ENCODE measurements at regions not wholly inside any gene's neighbourhood (a gene's known extent, or its start where the extent isn't known, plus 50 kb on each side); places are given as distances from the start of the nearest gene placed in this dataset.

DNA sequence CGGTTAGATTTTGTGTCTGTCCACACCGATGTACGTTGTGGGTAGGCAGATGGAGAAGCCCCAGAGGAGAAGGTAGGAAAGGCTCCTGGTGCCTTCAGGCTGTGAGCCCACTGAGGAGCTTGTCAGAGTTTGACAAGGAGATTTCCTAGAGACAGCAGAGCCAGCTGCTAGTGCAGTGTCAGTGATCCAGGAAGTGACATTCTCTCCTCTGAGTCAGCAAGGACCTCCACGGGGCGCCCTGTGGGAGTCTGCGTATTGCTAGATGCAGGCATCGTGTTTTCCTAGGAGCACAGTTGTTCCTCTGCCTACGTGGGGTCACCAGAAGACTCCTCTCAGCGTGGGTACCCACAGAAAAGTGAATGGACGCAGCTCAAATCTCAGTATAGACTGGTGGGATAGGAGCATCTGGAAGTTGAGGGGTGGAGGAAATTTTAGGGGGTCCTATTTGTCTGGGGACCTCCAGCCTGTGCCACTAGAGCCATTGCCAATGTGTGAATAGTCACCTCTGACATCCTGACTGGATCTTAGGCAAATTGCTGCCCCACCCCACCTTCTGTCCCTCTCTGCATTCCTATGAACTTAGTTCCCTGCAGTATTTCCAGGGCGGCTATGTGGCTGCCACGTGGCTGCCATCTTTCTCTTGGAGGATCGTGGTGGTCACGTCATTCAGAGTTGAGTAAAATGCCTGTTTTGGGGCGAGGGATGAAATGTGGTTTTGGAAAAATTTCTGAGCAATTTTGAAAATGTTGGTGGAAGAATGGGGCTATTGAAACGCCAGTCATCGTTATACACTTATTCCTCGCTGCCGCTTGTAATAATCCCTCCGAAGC, 84.8 kb upstream of the KLHL25 start:
- no peak overlapping the region for H3K4me3 Mint-ChIP-seq
- H3K9me3 Mint-ChIP-seq: peaks cover 21% of the 10 kb centered on the region

DNA sequence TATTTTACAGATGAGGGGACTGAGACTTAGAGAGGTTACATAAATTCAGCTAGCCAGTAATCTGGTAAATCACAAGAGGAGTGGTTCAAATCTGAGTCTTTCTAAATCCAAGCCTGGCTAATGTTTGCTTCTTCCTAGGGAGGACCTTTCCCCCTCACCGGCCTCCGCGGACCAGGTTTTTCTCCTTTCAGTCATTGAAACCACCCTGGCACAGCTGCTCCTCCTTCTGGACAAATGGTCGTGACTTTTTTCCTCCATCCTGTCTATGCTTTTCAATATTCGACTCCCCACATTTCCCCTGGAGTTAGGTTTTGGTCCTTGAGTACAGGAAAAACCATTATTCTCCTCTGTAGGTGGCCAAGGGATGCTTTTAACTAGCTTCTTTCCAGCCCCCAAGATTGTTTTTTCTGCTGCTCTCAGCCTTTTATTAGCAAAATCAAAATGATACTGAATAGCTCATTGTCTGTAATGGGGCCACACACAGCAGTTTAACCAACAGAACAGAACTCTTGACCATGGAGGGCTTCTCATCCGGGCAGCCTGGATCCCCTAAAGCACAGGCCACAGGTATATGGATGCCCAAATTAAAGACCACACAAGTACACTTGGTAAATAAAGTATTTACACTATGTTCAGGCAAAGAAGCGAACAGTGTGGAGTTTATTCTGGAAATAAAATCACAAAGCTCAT, 85.9 kb upstream of the KLHL25 start:
- TF ChIP-seq, protein P1, sequence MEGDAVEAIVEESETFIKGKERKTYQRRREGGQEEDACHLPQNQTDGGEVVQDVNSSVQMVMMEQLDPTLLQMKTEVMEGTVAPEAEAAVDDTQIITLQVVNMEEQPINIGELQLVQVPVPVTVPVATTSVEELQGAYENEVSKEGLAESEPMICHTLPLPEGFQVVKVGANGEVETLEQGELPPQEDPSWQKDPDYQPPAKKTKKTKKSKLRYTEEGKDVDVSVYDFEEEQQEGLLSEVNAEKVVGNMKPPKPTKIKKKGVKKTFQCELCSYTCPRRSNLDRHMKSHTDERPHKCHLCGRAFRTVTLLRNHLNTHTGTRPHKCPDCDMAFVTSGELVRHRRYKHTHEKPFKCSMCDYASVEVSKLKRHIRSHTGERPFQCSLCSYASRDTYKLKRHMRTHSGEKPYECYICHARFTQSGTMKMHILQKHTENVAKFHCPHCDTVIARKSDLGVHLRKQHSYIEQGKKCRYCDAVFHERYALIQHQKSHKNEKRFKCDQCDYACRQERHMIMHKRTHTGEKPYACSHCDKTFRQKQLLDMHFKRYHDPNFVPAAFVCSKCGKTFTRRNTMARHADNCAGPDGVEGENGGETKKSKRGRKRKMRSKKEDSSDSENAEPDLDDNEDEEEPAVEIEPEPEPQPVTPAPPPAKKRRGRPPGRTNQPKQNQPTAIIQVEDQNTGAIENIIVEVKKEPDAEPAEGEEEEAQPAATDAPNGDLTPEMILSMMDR (IDR thresholded peaks at IDR 0.05): no peak
- H3K27ac Mint-ChIP-seq: no peak overlapping the region
- peaks cover 7% of the 10 kb centered on the region for H3K4me1 Mint-ChIP-seq
- peaks cover 9% of the 10 kb centered on the region for H3K27me3 Mint-ChIP-seq (ENCODE audit: low read depth, poor library complexity)
- no peaks in the 10 kb centered on the region for H3K36me3 Mint-ChIP-seq (ENCODE audit: low read depth)
- no peak overlapping the region for H3K4me3 Mint-ChIP-seq
- H3K9me3 Mint-ChIP-seq: peaks cover 21% of the 10 kb centered on the region
- DNase-seq: no peak

More for the DNA sequence above, 84.8 kb upstream of the KLHL25 start:
- H3K27ac Mint-ChIP-seq: no peak overlapping the region
- H3K36me3 Mint-ChIP-seq (ENCODE audit: low read depth): no peaks in the 10 kb centered on the region
- TF ChIP-seq, protein P1 (IDR thresholded peaks at IDR 0.05): no peak
- H3K27me3 Mint-ChIP-seq (ENCODE audit: low read depth, poor library complexity): no peaks in the 10 kb centered on the region
- no peak for DNase-seq
- H3K4me1 Mint-ChIP-seq: peaks cover 7% of the 10 kb centered on the region

DNA sequence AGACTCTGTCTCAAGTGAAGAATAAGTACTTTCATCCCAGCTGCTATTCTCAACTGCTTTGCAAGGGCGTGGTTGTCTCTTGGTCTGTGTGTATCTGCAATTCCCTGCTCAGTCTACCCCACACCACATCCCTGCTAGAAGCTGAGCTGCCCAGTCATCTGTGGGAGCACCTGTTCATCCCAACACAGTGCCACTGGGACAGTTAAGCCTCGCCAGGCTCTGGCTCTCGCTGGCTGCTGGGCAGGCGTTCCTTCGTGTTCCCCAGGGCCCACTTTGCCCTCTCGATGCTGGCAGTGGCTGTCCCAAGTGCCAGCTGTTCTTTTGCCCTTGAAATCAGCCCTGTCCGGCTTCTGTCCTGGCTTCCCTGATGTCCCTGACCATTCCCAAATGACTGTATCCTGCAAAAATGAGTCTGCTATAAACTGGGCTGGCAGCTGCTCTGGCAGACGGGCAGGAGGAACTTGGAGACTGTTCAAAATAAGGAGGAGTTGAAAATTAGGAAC, 91.6 kb upstream of the KLHL25 start:
- DNase-seq: no peak
- H3K9me3 Mint-ChIP-seq: peaks cover 15% of the 10 kb centered on the region
- H3K27me3 Mint-ChIP-seq (ENCODE audit: low read depth, poor library complexity): peaks cover 25% of the 10 kb centered on the region
- H3K27ac Mint-ChIP-seq: no peak overlapping the region
- H3K4me1 Mint-ChIP-seq: peaks cover 13% of the 10 kb centered on the region
- no peak overlapping the region for H3K4me3 Mint-ChIP-seq
- TF ChIP-seq, protein P1 (IDR thresholded peaks at IDR 0.05): no peak
- no peaks in the 10 kb centered on the region for H3K36me3 Mint-ChIP-seq (ENCODE audit: low read depth)

DNA sequence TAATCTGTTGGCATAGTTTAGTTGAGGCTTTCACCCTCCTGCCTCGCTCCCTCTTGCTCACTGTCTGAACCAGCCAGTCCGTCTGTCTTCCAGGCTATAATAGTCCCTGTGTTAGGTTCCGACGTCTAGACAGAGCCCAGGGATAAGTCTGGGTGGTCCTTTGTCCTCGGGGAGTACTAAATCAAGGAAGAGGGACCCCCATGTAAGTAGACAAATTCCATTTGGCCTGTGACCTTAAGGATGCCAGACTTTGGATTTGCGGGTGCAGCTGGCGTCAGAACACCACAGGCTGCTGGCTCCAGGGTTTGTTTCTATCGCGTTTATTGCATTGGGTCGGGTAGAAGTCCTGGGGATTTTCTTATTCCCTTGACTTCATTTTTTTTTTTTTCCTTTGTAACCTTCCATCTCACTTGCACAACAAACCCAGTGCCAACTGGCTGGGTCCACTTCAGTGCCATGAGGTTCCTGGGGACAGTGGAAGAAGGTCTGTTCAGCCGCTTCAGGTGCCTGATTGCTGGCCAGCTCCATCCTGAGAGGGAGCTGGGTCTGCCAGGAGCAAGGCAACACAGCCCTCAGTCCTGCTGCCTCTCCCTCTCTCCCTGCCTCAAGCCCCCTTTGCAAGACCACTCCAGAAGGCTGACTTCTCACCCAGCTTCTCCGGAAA, 95.4 kb upstream of the KLHL25 start:
- H3K4me1 Mint-ChIP-seq: peaks cover 14% of the 10 kb centered on the region
- H3K36me3 Mint-ChIP-seq (ENCODE audit: low read depth): no peaks in the 10 kb centered on the region

DNA sequence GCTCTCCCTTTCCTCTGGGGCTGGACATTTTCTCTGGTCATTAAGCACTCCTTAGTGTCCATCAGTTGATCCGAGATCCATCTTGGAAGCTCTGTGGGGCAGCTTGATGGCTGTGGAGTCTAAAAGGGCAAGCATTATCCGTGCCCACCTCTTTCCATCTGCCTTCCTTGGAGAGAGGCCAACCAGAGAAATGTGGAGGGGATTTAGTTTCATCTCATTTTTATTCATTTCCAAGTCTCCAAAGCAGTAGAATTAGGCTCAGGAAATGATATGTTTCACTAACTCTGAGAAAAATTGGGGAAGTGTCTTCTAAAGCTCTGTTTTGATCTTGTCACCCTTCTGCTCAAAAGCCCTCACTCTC, 95.9 kb upstream of the KLHL25 start:
- Mint-ChIP-seq H3K27me3 (ENCODE audit: low read depth, poor library complexity) (peaks cover 33% of the 10 kb centered on the region), H3K36me3 (ENCODE audit: low read depth) (no peaks in the 10 kb centered on the region), H3K9me3 (no peaks in the 10 kb centered on the region), H3K4me3 (no peak overlapping the region), H3K4me1 (peaks cover 14% of the 10 kb centered on the region), H3K27ac (no peak overlapping the region)
- DNase-seq: no peak
- TF ChIP-seq, protein P1 (IDR thresholded peaks at IDR 0.05): no peak

More for the DNA sequence above, 95.4 kb upstream of the KLHL25 start:
- TF ChIP-seq, protein P1 (IDR thresholded peaks at IDR 0.05): no peak
- Mint-ChIP-seq H3K9me3 (no peaks in the 10 kb centered on the region), H3K4me3 (no peak overlapping the region), H3K27me3 (ENCODE audit: low read depth, poor library complexity) (peaks cover 33% of the 10 kb centered on the region), H3K27ac (no peak overlapping the region)
- no peak for DNase-seq
